Natural killer cell (primary cell): ENCODE measurements at regions not wholly inside any gene's neighbourhood (a gene's known extent, or its start where the extent isn't known, plus 50 kb on each side); places are given as distances from the start of the nearest gene placed in this dataset.

Source experiments
- ATAC-seq, 3 donors: fragments of 150-1000 bp in 2 of 3; fragments of 200-7000 bp in 1 of 3; cut with Tn5 transposase; 1 replicate in 1 of 3; 2 replicates in 2 of 3; pipeline ENCODE4 v1.10.0; 2021; ENCODE audit warnings: mild to moderate bottlenecking in 2 of 3, moderate library complexity in 2 of 3
- DNase-seq, 2 donors: peaks; one replicate each; pipeline versions ENCODE4 v3.0.0 to v3.0.0-alpha.2; 2013 to 2021; ENCODE audit warnings: mixed read lengths in 1 of 2
- H3K27ac ChIP-seq: one replicate; pipeline ENCODE4 v1.5.1; 2013; ENCODE audit warnings: mild to moderate bottlenecking, low read length
- H3K27me3 ChIP-seq: one replicate; pipeline ENCODE4 v1.6.1; 2013; ENCODE audit warnings: low read length; ENCODE audit not compliant: control insufficient read depth, insufficient read depth
- H3K36me3 ChIP-seq: one replicate; pipeline ENCODE4 v1.6.1; 2013; ENCODE audit warnings: low read length; ENCODE audit not compliant: control insufficient read depth, insufficient read depth
- H3K4me1 ChIP-seq: one replicate; pipeline ENCODE4 v1.6.1; 2013; ENCODE audit warnings: low read length; ENCODE audit not compliant: control insufficient read depth, insufficient read depth
- H3K4me3 ChIP-seq: one replicate; pipeline ENCODE4 v1.5.1; 2013; ENCODE audit warnings: low read length
- H3K9me3 ChIP-seq: one replicate; pipeline ENCODE4 v1.6.1; 2013; ENCODE audit warnings: low read length; ENCODE audit not compliant: control insufficient read depth, insufficient read depth
- H3K27ac Mint-ChIP-seq, 2 donors: one replicate each; pipeline ENCODE4 v1.8.0; 2022; ENCODE audit warnings: mild to moderate bottlenecking in 2 of 2, mixed read lengths in 2 of 2, moderate library complexity in 1 of 2
- H3K27me3 Mint-ChIP-seq, 2 donors: one replicate each; pipeline ENCODE4 v1.8.0; 2022; ENCODE audit warnings: low read depth in 2 of 2, mixed read lengths in 2 of 2
- H3K36me3 Mint-ChIP-seq: one replicate; pipeline ENCODE4 v1.8.0; 2022; ENCODE audit warnings: mixed read lengths
- H3K4me1 Mint-ChIP-seq, 2 donors: one replicate each; pipeline ENCODE4 v1.8.0; 2022; ENCODE audit warnings: mixed read lengths in 2 of 2
- H3K4me3 Mint-ChIP-seq: one replicate; pipeline ENCODE4 v1.8.0; 2022; ENCODE audit warnings: mild to moderate bottlenecking, moderate library complexity, mixed read lengths
- H3K9me3 Mint-ChIP-seq, 2 donors: one replicate each; pipeline ENCODE4 v1.8.0; 2022; ENCODE audit warnings: mixed read lengths in 2 of 2
- CTCF ChIP-seq: fragments of 200-600 bp; IDR thresholded peaks from one replicate; pipeline ENCODE4 v1.8.0; 2022; ENCODE audit warnings: antibody characterized with exemption
- WGBS: methylation state at CpG from one replicate; pipeline ENCODE4 v1.1.7; 2013; ENCODE audit warnings: missing lambda C conversion rate; ENCODE audit not compliant: insufficient coverage; 5-methylcytosine and 5-hydroxymethylcytosine counted together
- intact Hi-C: fragments of 100-400 bp; cut with micrococcal nuclease; formaldehyde crosslinking; loops from one replicate; pipeline ENCODE4 v1.14.2; 2022

- 91% methylated on average over 3 of the region's 4 CpGs for WGBS
- Histone ChIP-seq H3K27me3 (no peaks in the 10 kb centered on the region), H3K4me1 (no peaks in the 10 kb centered on the region), H3K27ac (no peak overlapping the region), H3K9me3 (no peaks in the 10 kb centered on the region), H3K4me3 (no peak overlapping the region), H3K36me3 (no peaks in the 10 kb centered on the region)
- H3K36me3 Mint-ChIP-seq, result no peaks in the 10 kb centered on the region
- no peaks in the 10 kb centered on the region for H3K4me1 Mint-ChIP-seq
- no peaks in the 10 kb centered on the region for H3K27me3 Mint-ChIP-seq
- TF ChIP-seq CTCF, result no peak
- no peak overlapping the region for H3K27ac Mint-ChIP-seq
- intact Hi-C loops, result no loop called here
- DNase-seq (no peak), ATAC-seq (no peak)
- H3K9me3 Mint-ChIP-seq, result no peaks in the 10 kb centered on the region
- H3K4me3 Mint-ChIP-seq, result no peak overlapping the region
These were observed 133.1 kb upstream of the PTPRT start for GRCh38 chr20:43322851-43323250.

- DNase-seq (no peak), ATAC-seq (no peak)
- H3K27ac ChIP-seq, result no peak overlapping the region
- 77% methylated on average over 3 of the region's 3 CpGs for WGBS
- no peaks in the 10 kb centered on the region for H3K9me3 ChIP-seq
- Mint-ChIP-seq H3K27me3 (peaks cover 0 to 3% of the 10 kb centered on the region in 2 donors), H3K9me3 (no peaks in the 10 kb centered on the region), H3K27ac (no peak overlapping the region), H3K36me3 (no peaks in the 10 kb centered on the region), H3K4me1 (no peaks in the 10 kb centered on the region), H3K4me3 (no peak overlapping the region)
- no peaks in the 10 kb centered on the region for H3K27me3 ChIP-seq
- TF ChIP-seq CTCF, result no peak
- intact Hi-C loops, result no loop called here
- no peaks in the 10 kb centered on the region for H3K4me1 ChIP-seq
- H3K36me3 ChIP-seq, result no peaks in the 10 kb centered on the region
- no peak overlapping the region for H3K4me3 ChIP-seq
These were observed 130.8 kb upstream of the PTPRT start for GRCh38 chr20:43320536-43320935.

- WGBS, result 68% methylated on average over 5 of the region's 5 CpGs
- Histone ChIP-seq H3K27me3 (no peaks in the 10 kb centered on the region), H3K4me3 (no peak overlapping the region), H3K27ac (no peak overlapping the region), H3K9me3 (no peaks in the 10 kb centered on the region), H3K4me1 (no peaks in the 10 kb centered on the region), H3K36me3 (no peaks in the 10 kb centered on the region)
- DNase-seq (no peak), ATAC-seq (no peak)
- no peaks in the 10 kb centered on the region for H3K36me3 Mint-ChIP-seq
- TF ChIP-seq CTCF, result no peak
- no peaks in the 10 kb centered on the region for H3K9me3 Mint-ChIP-seq
- H3K4me3 Mint-ChIP-seq, result no peak overlapping the region
- intact Hi-C loops, result no loop called here
- no peaks in the 10 kb centered on the region for H3K4me1 Mint-ChIP-seq
- H3K27me3 Mint-ChIP-seq, result peaks cover 0 to 3% of the 10 kb centered on the region in 2 donors
- no peak overlapping the region for H3K27ac Mint-ChIP-seq
These were observed 129.1 kb upstream of the PTPRT start for GRCh38 chr20:43318755-43319297.

GRCh38 chr20:43316271-43316670 is 126.6 kb upstream of the PTPRT start:
- H3K27ac Mint-ChIP-seq, result no peak overlapping the region
- no peak overlapping the region for H3K27ac ChIP-seq
- no peak for ATAC-seq
- H3K27me3 Mint-ChIP-seq, result peaks cover 0 to 6% of the 10 kb centered on the region in 2 donors
- no peaks in the 10 kb centered on the region for H3K36me3 Mint-ChIP-seq
- H3K4me3 ChIP-seq, result no peak overlapping the region
- TF ChIP-seq CTCF, result no peak
- no peaks in the 10 kb centered on the region for H3K36me3 ChIP-seq
- H3K4me1 Mint-ChIP-seq, result no peaks in the 10 kb centered on the region
- no peaks in the 10 kb centered on the region for H3K9me3 ChIP-seq
- intact Hi-C loops, result no loop called here
- no peak overlapping the region for H3K4me3 Mint-ChIP-seq
- no peaks in the 10 kb centered on the region for H3K27me3 ChIP-seq
- no peak for DNase-seq
- no peaks in the 10 kb centered on the region for H3K9me3 Mint-ChIP-seq
- no peaks in the 10 kb centered on the region for H3K4me1 ChIP-seq
- WGBS, result 64% methylated on average over 2 of the region's 3 CpGs
